ENCODE measurements at regions not wholly inside any gene's neighbourhood (a gene's known extent, or its start where the extent isn't known, plus 50 kb on each side); places are given as distances from the start of the nearest gene placed in this dataset.
A peak's percentile ranks its signal among the peaks of the same experiment; 100 is the strongest.

GRCh38 chr4:53815281-53815680, 224.0 kb upstream of the LNX1 start:
- DNase-seq (ENCODE audit: low spot score) = no peak

GRCh38 chr4:53813998-53814397, 222.7 kb upstream of the LNX1 start:
- no peak for DNase-seq (ENCODE audit: low spot score)

GRCh38 chr4:53810643-53811042, 219.4 kb upstream of the LNX1 start:
- DNase-seq (ENCODE audit: low spot score) = no peak

GRCh38 chr4:53809816-53810215, 218.5 kb upstream of the LNX1 start:
- DNase-seq (ENCODE audit: low spot score) = no peak

- DNase-seq (ENCODE audit: low spot score) = no peak
These were observed 214.0 kb upstream of the LNX1 start for GRCh38 chr4:53805291-53805690.

GRCh38 chr4:53804719-53805118, 213.4 kb upstream of the LNX1 start:
- peak; percentile 12 for DNase-seq (ENCODE audit: low spot score)

- no peak for DNase-seq (ENCODE audit: low spot score)
These were observed 211.2 kb upstream of the LNX1 start for GRCh38 chr4:53802500-53802899.

- no peak for DNase-seq (ENCODE audit: low spot score)
These were observed 210.1 kb upstream of the LNX1 start for GRCh38 chr4:53801373-53801772.

GRCh38 chr4:53800741-53801140, 209.5 kb upstream of the LNX1 start:
- DNase-seq (ENCODE audit: low spot score) = no peak

GRCh38 chr4:53793096-53793495, 201.8 kb upstream of the LNX1 start:
- no peak for DNase-seq (ENCODE audit: low spot score)

GRCh38 chr4:53790286-53790685, 199.0 kb upstream of the LNX1 start:
- peak; percentile 78 for DNase-seq (ENCODE audit: low spot score)

- DNase-seq (ENCODE audit: low spot score) = no peak
These were observed 197.3 kb upstream of the LNX1 start for GRCh38 chr4:53788621-53789020.

- DNase-seq (ENCODE audit: low spot score) = no peak
These were observed 196.7 kb upstream of the LNX1 start for GRCh38 chr4:53788011-53788410.

GRCh38 chr4:53786632-53787031, 195.3 kb upstream of the LNX1 start:
- no peak for DNase-seq (ENCODE audit: low spot score)

GRCh38 chr4:53785996-53786395, 194.7 kb upstream of the LNX1 start:
- DNase-seq (ENCODE audit: low spot score) = no peak

GRCh38 chr4:53784112-53784511, 192.8 kb upstream of the LNX1 start:
- DNase-seq (ENCODE audit: low spot score) = no peak

GRCh38 chr4:53783208-53783859, 192.0 kb upstream of the LNX1 start:
- no peak for DNase-seq (ENCODE audit: low spot score)

GRCh38 chr4:53782458-53782845, 191.2 kb upstream of the LNX1 start:
- no peak for DNase-seq (ENCODE audit: low spot score)

GRCh38 chr4:53781629-53782457, 190.6 kb upstream of the LNX1 start:
- no peak for DNase-seq (ENCODE audit: low spot score)

GRCh38 chr4:53780736-53781400, 189.6 kb upstream of the LNX1 start:
- no peak for DNase-seq (ENCODE audit: low spot score)

GRCh38 chr4:53779025-53779424, 187.7 kb upstream of the LNX1 start:
- no peak for DNase-seq (ENCODE audit: low spot score)

- DNase-seq (ENCODE audit: low spot score) = no peak
These were observed 186.9 kb upstream of the LNX1 start for GRCh38 chr4:53778155-53778554.

Measured in globus pallidus (tissue), 1 donor.